ENCODE measurements at regions not wholly inside any gene's neighbourhood (a gene's known extent, or its start where the extent isn't known, plus 50 kb on each side); places are given as distances from the start of the nearest gene placed in this dataset.

GRCh38 chr4:81997313-81997712 is 376.5 kb downstream of the HNRNPD start:
- TF ChIP-seq, protein P1, sequence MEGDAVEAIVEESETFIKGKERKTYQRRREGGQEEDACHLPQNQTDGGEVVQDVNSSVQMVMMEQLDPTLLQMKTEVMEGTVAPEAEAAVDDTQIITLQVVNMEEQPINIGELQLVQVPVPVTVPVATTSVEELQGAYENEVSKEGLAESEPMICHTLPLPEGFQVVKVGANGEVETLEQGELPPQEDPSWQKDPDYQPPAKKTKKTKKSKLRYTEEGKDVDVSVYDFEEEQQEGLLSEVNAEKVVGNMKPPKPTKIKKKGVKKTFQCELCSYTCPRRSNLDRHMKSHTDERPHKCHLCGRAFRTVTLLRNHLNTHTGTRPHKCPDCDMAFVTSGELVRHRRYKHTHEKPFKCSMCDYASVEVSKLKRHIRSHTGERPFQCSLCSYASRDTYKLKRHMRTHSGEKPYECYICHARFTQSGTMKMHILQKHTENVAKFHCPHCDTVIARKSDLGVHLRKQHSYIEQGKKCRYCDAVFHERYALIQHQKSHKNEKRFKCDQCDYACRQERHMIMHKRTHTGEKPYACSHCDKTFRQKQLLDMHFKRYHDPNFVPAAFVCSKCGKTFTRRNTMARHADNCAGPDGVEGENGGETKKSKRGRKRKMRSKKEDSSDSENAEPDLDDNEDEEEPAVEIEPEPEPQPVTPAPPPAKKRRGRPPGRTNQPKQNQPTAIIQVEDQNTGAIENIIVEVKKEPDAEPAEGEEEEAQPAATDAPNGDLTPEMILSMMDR (conservative IDR thresholded peaks at IDR 0.05 in 1 of 2, IDR thresholded peaks at IDR 0.05 in 1 of 2; ENCODE audit: low read depth in 1 of 2, low read length in 2 of 2), result no peak
- no peak for TF ChIP-seq EZH2 (IDR thresholded peaks at IDR 0.05; ENCODE audit: low read length, missing control alignments)
